GM12891 (cell line): ENCODE measurements at regions not wholly inside any gene's neighbourhood (a gene's known extent, or its start where the extent isn't known, plus 50 kb on each side); places are given as distances from the start of the nearest gene placed in this dataset.

Experiments used
- DNase-seq: peaks from one replicate; pipeline ENCODE4 v3.0.0; 2011; ENCODE audit warnings: low spot score; ENCODE audit not compliant: insufficient read length
- FAIRE-seq: peaks from 2 replicates; lab custom pipeline; 2011; peaks lifted over from hg19 to GRCh38; lab: Jason Lieb, UNC
- PAX5 ChIP-seq: IDR thresholded peaks from 2 replicates; pipeline ENCODE4 v1.6.1; 2011; ENCODE audit warnings: low read length, moderate library complexity, mild to moderate bottlenecking; ENCODE audit not compliant: insufficient read depth, severe bottlenecking
- POLR2A ChIP-seq: IDR thresholded peaks from 2 replicates; pipeline ENCODE4 v1.6.1; 2011; ENCODE audit warnings: low read depth, low read length, control low read depth
- POLR2AphosphoS5 ChIP-seq: IDR thresholded peaks from 2 replicates; pipeline ENCODE4 v1.6.1; 2011; ENCODE audit warnings: low read depth, low read length, control low read depth
- POU2F2 ChIP-seq: IDR thresholded peaks from 2 replicates; pipeline ENCODE4 v1.6.1; 2011; ENCODE audit warnings: low read depth, mild to moderate bottlenecking, control low read depth, low read length, moderate library complexity
- SPI1 ChIP-seq: IDR thresholded peaks from 2 replicates; pipeline ENCODE4 v1.6.1; 2011; ENCODE audit warnings: low read depth, low read length, control low read depth
- TAF1 ChIP-seq: IDR thresholded peaks from 2 replicates; pipeline ENCODE4 v1.6.1; 2011; ENCODE audit warnings: low read depth, low read length, control low read depth

DNA sequence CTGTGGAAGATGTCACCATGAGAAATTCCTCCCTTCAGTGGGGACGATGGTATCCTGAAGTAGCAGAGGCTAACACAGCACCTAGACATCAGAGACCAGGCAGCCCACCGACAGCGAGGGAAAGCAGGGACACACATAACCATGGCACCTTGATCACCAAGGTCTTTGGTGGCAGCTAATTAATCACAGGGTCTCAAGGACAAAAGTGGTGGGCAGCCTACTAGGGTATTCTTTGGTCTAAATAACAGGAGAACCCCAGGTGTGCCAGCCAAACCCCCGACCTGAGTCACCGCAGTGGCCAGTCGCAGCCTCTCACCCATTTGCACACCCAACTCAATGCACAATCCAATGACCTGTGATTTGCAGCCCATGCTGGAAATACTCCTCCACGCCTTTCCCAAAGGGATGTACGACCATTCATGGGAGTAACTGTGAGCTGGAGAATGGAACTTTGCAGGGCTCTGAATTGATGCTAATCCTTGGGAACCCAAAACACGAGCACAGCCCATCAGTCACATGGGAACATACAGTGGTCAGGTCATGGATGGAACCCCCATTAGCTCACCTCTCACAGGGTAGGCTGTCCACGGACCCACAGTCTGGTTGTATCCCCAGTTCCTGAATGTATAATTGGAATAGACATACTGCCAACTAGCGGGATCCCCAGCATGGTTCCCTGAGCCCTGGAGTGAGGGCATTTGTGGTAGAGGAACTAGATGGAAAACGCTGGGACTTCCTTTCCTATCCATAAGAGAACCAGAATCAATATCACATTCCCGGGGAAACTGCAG, 58.7 kb upstream of the C14orf180 start:
- no peak for TF ChIP-seq TAF1
- no peak for TF ChIP-seq PAX5
- TF ChIP-seq SPI1 = no peak
- no peak for TF ChIP-seq POLR2AphosphoS5
- TF ChIP-seq POU2F2 = no peak
- TF ChIP-seq POLR2A = no peak
- no peak for FAIRE-seq
- no peak for DNase-seq

DNA sequence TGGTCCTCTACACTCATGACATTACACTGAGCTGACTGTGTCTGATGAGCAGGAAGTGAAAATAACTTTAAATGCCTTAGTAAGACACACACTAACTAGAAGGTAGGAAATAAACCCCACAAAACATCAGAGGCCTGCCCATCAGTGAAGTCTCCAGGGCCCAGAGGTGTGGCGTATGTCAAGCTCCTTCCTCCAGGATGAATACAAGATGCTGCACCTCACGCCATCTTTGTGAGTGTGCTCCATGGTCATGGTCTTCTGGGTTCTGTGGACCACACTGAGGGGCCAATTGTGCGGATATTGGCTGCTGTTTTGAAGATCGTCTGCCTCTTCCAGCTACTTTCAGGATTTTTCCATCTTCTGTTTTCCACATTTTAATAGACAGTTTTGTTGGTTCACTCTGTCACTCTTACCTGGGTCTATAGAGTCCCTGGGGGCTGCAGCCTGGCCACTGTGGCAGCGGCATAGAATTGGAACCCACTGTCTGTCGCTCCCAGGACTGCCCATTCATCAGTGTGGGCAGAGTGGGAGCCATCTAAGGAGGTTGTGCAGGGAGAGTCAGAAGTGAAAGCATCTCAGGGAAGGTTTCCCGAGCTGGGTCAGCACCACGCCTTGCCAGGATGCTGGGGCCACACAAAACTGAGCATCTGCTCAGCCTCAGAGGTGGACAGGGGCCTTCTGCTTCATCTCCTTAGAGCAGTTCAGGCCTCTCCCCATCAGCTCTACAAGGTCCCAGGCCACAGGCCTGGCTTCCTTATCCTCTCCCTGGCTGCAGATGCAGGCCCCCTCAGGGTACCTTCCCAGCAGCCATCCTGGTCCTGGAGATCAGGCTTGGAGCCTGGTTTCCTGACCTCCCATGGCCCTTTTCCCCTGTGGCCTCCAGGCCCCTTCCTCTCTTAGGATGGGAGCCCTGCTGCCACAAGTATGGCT, 57.5 kb upstream of the C14orf180 start:
- DNase-seq = no peak
- TF ChIP-seq POLR2AphosphoS5 (no peak), TAF1 (no peak), SPI1 (no peak), POU2F2 (no peak), PAX5 (no peak), POLR2A (no peak)
- FAIRE-seq = no peak

DNA sequence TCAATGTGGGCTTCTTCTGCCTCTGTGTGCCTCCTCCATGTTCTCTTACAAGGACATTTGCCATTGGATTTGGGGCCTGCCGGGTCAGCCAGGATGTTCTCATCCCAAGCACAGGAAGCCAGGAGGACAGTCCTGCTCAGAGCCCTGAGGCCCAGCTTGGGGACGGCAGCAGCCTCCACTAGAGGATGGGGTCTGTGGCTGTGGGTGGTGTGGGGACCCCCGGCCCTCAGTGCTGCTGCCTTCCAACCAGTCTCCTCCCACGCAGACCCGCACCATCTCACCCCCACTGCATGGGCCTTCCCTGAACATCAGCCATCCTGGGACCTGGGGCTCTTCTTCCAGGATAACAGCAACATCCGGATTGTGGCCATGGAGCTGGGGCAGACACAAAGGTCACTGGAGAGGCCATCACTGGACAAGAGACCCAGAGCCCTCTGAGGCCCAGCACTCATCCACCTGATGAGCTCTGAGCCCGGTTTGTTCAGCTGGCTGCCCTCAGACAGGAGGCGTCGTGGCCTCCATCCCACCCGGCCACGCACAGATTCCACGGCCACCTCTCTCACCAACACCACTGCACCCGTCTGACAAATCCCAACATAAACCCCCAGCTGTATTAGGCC, 56.5 kb upstream of the C14orf180 start:
- DNase-seq (no peak), FAIRE-seq (no peak)
- no peak for TF ChIP-seq PAX5
- no peak for TF ChIP-seq POU2F2
- no peak for TF ChIP-seq SPI1
- TF ChIP-seq POLR2A = no peak
- TF ChIP-seq TAF1 = no peak
- TF ChIP-seq POLR2AphosphoS5 = no peak

DNA sequence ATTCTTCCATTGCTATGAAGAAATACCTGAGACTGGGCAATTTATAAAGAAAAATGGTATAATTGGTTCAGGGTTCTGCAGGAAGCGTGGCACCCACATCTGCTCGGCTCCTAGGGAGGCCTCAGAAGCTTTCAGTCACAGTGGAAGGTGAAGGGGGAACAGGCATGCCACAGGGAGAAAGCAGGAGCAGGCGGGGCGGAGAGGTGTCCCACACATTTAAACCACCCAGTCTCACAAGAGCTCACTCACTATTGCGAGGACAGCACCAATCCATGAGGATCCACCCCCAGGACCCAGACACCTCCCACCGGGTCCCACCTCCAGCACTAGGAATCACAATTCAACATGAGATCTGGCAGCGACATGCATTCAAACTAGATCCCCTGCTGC, 56.0 kb upstream of the C14orf180 start:
- no peak for FAIRE-seq

DNA sequence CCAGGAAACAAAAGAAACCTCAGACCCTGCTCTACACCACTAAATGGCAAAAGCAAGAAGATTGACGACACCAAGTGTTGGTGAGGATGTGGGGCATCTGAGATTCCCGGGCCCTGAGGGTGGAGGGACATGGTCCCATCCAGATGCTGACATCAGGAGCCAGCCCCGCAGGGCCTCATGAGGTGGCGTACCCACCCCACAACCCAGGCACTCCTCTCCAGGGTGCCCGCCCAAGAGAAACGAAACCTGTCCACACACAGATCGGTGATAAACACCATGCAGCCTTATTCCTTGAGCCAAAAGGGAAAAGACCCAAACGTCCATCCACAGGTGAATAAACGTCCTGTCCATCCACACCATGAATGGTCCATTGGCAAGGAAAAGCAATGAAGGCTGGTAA, 54.8 kb upstream of the C14orf180 start:
- DNase-seq (no peak), FAIRE-seq (no peak)
- no peak for TF ChIP-seq POLR2A
- TF ChIP-seq SPI1 = no peak
- TF ChIP-seq TAF1 = no peak
- no peak for TF ChIP-seq PAX5
- no peak for TF ChIP-seq POLR2AphosphoS5
- TF ChIP-seq POU2F2 = no peak

More for the DNA sequence above, 56.0 kb upstream of the C14orf180 start:
- TF ChIP-seq PAX5 (no peak), POLR2A (no peak), SPI1 (no peak), TAF1 (no peak), POLR2AphosphoS5 (no peak), POU2F2 (no peak)
- no peak for DNase-seq

DNA sequence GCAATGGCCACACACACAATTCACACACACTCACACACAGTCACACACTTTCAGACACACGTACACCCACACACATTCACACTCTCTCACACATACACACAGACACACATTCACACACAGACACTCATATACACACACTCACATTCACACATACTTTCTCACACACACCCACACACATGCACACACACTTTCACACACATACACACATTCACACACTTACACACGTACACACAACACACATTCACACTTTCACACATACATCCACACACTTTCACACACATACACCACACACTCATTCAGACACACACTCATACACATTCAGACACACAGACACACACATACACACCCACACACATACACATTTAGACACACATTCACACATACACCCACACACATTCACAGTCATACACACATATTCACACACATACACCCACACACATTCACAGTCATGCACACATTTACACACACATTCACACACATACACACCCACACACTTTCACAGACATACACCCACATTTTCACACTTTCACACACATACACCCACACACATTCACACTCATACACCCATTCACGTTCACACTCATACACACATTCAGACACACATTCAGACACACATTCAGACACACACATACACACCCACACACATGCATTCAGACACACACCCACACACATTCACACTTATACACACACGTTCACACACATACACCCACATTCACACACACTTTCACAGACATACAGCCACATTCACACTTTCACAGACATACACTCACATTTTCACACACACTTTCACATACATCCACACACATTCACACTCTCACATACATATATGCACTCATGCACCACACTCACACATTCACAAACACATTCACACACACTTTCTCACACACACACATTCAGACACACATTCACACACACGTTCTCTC, 52.6 kb upstream of the C14orf180 start:
- TF ChIP-seq POLR2A (no peak), TAF1 (no peak), POU2F2 (no peak), POLR2AphosphoS5 (no peak), SPI1 (no peak), PAX5 (no peak)
- FAIRE-seq = peak; percentile 83
- DNase-seq = no peak

DNA sequence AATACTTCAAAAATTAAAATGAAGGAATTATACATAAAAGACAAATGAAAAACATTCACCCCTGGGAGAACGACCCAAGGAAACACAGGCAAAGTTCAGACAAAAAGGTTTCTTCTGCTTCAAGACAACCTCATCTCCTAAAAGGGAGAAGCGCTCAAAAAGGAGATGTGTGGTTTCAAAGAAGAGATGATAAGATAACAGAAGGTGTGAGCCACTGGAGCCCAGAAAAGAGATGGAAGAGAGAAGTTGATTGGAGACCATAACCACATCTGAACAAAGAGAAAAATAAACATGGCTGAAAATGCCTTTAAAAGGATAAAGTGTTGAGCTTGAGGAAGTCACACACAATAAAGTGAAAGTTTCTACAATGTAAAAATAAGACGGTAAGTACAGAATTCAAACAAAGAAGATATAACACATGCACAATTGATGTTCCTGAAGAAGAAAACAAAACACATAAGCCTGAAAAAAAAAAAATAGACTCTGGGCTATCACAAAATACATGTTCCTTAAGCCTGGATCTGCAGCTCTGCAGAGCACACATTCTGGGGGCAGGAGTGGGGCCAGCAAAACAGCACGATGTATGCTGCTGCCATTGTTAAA, 51.6 kb upstream of the C14orf180 start:
- TF ChIP-seq POU2F2 (no peak), TAF1 (no peak), SPI1 (no peak), POLR2AphosphoS5 (no peak), POLR2A (no peak), PAX5 (no peak)
- no peak for DNase-seq
- FAIRE-seq = no peak

DNA sequence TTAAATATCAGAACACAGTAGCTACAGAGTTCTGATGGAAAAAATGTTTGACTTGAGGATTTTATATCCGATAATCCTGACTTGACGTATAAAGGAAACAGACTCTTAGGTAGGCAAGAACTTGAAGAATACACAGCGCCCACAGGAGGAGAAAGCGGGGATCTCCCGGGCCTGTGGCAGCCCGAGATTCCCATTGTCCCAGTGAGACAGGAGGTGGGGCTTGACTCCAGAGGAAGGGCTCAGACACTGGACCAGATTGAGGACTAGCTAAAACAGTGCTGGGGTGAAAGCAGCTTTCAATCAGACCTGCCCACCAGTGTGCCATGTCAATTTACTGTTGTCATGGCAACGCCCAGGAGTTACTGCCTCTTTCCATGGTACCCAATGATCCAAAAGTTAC, 51.1 kb upstream of the C14orf180 start:
- no peak for DNase-seq
- TF ChIP-seq POLR2A = no peak
- TF ChIP-seq POLR2AphosphoS5 = no peak
- TF ChIP-seq SPI1 = no peak
- TF ChIP-seq POU2F2 = no peak
- no peak for TF ChIP-seq PAX5
- TF ChIP-seq TAF1 = no peak
- FAIRE-seq = no peak
